ENCODE measurements at regions not wholly inside any gene's neighbourhood (a gene's known extent, or its start where the extent isn't known, plus 50 kb on each side); places are given as distances from the start of the nearest gene placed in this dataset.

DNA sequence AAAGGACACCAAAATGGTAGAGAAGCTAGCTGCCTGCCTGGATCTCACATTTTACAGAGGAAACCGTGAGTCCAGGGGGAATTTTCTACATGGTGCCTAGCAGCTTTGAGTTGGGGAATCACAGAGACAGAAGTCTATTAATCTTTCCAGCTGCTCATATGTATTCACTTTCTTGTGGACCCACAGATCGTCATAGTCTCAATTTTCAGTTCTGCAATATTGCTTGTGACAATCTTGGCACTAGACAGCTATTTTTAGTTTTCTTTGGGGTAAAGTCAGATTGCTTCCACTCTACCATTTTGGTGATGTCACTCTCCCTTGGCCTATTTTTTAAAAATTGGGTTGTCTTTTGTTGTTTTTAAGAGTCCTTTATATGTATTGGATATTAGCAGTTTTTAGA lies 233.4 kb upstream of the STK26 start:
- no peaks in the 10 kb centered on the region for H3K27me3 ChIP-seq (ENCODE audit: control insufficient read depth, insufficient read depth, low read length)
- TF ChIP-seq, protein P1, sequence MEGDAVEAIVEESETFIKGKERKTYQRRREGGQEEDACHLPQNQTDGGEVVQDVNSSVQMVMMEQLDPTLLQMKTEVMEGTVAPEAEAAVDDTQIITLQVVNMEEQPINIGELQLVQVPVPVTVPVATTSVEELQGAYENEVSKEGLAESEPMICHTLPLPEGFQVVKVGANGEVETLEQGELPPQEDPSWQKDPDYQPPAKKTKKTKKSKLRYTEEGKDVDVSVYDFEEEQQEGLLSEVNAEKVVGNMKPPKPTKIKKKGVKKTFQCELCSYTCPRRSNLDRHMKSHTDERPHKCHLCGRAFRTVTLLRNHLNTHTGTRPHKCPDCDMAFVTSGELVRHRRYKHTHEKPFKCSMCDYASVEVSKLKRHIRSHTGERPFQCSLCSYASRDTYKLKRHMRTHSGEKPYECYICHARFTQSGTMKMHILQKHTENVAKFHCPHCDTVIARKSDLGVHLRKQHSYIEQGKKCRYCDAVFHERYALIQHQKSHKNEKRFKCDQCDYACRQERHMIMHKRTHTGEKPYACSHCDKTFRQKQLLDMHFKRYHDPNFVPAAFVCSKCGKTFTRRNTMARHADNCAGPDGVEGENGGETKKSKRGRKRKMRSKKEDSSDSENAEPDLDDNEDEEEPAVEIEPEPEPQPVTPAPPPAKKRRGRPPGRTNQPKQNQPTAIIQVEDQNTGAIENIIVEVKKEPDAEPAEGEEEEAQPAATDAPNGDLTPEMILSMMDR (IDR thresholded peaks at IDR 0.05; ENCODE audit: insufficient read depth, low read depth, low read length) = no peak
- no peaks in the 10 kb centered on the region for H3K36me3 ChIP-seq (ENCODE audit: control insufficient read depth, insufficient read depth, low read length)
- DNase-seq (ENCODE audit: low read depth) = no peak
- ChIA-PET POLR2A (no interaction called here), CTCF (no interaction called here)
- H3K4me3 ChIP-seq (ENCODE audit: low read depth, low read length) = no peak overlapping the region

DNA sequence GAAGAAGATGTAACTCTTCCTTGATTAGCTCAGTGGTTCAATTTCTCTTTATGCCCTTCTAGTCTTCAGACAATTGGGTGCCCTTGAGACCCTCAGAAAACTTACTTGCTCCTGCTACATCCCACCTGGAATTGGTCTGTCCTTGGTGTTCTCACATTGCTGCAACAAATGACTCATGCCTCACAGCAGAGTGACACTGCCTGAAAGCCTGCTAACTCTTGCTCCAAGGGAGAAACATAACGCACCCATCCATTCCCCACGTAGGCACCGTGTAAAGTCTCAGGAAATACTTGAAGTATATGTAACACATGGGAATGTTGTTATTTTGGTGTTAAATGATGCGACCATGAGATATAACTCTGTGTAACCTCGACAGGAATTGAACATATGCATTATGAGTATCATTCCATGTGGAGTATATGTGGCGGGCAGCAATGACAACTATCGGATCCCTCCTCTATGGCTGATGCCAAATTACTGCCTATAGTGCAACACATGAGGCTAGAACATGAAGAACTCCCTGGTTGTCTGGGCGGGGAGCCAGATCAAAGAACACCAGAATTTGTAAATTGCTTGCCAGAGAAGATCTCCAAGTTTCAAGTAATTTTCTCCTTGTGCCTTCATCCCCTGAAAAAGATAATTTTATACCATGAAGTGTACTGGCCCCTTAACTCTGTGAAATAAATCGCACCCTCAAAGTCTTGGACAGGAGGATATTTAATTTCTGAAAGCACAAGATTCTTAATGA lies 231.3 kb upstream of the STK26 start:
- TF ChIP-seq, protein P1 (IDR thresholded peaks at IDR 0.05; ENCODE audit: insufficient read depth, low read depth, low read length) = no peak

DNA sequence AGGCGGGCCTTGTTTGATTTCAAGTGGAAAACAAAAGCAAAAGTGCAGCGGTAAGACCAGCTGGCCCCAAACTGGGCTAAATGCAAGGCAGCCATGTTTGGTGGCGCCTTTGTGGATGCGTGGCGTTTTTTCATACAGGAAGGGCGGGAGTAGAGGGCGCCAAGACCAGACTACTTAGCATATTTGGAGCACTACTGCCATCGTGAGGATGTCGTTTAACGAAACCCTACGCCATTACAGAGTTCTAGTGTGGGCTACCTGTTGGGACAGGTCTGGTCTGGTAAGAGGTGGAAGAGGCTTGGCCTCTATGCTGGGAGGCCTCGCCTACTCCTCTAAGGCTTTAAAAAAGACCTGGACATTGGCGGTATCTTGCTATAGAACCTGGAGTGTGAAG lies 230.7 kb upstream of the STK26 start:
- CTCF ChIA-PET = no interaction called here
- H3K4me3 ChIP-seq (ENCODE audit: low read depth, low read length) = no peak overlapping the region

More for the DNA sequence above, 231.3 kb upstream of the STK26 start:
- H3K4me3 ChIP-seq (ENCODE audit: low read depth, low read length) = no peak overlapping the region
- CTCF ChIA-PET = no interaction called here
- H3K36me3 ChIP-seq (ENCODE audit: control insufficient read depth, insufficient read depth, low read length) = no peaks in the 10 kb centered on the region
- POLR2A ChIA-PET = no interaction called here
- no peaks in the 10 kb centered on the region for H3K27me3 ChIP-seq (ENCODE audit: control insufficient read depth, insufficient read depth, low read length)
- DNase-seq (ENCODE audit: low read depth) = no peak

DNA sequence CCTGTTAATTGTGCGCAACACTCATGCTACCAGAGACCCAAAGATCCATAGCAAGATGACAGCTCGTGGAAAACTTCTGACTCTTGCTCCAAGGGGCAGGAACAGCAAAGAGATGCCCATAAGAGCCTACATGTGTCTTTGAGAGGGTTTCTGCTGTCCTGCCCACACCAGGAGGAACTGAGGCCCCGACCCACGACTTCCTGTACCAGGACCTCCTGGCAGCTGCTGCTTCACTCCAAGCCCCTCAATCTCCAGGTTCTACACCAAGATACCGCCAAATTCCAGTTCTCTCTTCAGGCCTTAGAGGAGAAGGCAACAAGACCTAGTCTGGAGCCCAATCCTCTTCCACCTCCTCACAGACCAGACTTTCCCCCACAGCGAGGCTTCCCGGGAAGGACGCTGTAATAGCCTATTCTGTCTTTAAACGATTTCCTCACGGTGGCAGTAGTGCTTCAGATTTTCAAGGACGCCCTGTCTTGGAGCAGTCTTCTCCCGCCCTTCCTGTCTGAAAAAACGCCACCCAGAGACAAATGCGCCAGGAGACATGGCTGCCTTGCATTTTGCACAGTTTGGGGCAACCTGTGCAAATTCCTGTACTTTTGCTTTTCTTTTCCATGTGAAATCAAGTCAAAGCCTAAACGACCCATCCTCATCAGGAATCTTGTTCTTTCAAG lies 230.2 kb upstream of the STK26 start:
- TF ChIP-seq, protein P1 (IDR thresholded peaks at IDR 0.05; ENCODE audit: insufficient read depth, low read depth, low read length) = no peak
- no peak overlapping the region for H3K4me3 ChIP-seq (ENCODE audit: low read depth, low read length)
- ChIA-PET POLR2A (no interaction called here), CTCF (no interaction called here)
- no peaks in the 10 kb centered on the region for H3K27me3 ChIP-seq (ENCODE audit: control insufficient read depth, insufficient read depth, low read length)
- DNase-seq (ENCODE audit: low read depth) = no peak
- H3K36me3 ChIP-seq (ENCODE audit: control insufficient read depth, insufficient read depth, low read length) = no peaks in the 10 kb centered on the region

More for the DNA sequence above, 230.7 kb upstream of the STK26 start:
- no peaks in the 10 kb centered on the region for H3K27me3 ChIP-seq (ENCODE audit: control insufficient read depth, insufficient read depth, low read length)
- no peaks in the 10 kb centered on the region for H3K36me3 ChIP-seq (ENCODE audit: control insufficient read depth, insufficient read depth, low read length)
- POLR2A ChIA-PET = no interaction called here
- TF ChIP-seq, protein P1 (IDR thresholded peaks at IDR 0.05; ENCODE audit: insufficient read depth, low read depth, low read length) = no peak
- no peak for DNase-seq (ENCODE audit: low read depth)

DNA sequence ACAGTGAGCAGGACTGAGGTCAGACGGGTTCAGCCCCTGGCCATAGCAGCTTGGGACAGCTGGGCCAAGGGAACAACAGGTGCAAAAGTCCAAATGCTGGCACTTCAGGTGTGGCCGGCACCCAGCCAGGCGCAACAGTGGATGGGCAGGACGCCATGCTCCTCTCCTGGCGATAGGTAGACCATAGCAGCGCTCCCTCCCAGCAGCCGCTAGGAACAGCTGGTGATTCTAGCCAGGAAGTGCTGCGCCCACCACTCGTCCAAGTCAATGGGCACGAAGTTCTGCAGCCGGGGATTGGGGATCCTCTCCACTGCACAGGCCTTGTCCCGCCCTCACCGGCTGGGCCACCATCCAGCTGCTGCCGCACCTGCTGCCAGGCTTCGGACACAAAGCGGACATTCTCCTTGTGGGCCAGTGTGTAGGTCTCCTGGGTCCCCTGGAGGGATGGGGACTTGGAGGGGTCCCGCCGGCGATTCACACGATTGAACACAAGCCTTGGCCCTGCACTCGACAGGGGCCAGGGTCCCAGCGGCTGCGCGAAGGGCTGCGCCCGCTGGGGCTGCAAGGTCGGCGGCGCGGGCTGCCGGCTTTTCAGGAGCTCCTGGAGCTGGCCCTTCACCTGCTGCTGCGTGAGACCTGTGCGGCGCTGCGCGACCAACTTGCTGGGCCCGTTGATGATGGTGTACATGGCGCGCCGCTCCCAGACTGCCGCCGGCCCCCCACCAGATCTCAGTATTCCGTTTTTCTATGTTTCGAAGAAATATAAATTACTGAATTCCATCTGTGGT lies 227.5 kb upstream of the STK26 start:
- H3K27me3 ChIP-seq (ENCODE audit: control insufficient read depth, insufficient read depth, low read length) = no peaks in the 10 kb centered on the region
- ChIA-PET POLR2A (no interaction called here), CTCF (no interaction called here)
- no peaks in the 10 kb centered on the region for H3K36me3 ChIP-seq (ENCODE audit: control insufficient read depth, insufficient read depth, low read length)
- H3K4me3 ChIP-seq (ENCODE audit: low read depth, low read length) = no peak overlapping the region
- no peak for DNase-seq (ENCODE audit: low read depth)
- TF ChIP-seq, protein P1 (IDR thresholded peaks at IDR 0.05; ENCODE audit: insufficient read depth, low read depth, low read length) = no peak
